ENCODE measurements at regions not wholly inside any gene's neighbourhood (a gene's known extent, or its start where the extent isn't known, plus 50 kb on each side); places are given as distances from the start of the nearest gene placed in this dataset.

- no peak for DNase-seq
Measured at GRCh38 chr6:166841216-166841615, 115.1 kb downstream of the RNASET2 start.

- DNase-seq: no peak
Measured at GRCh38 chr6:166839569-166839968, 116.8 kb downstream of the RNASET2 start.

GRCh38 chr6:166838987-166839386 lies 117.4 kb downstream of the RNASET2 start:
- DNase-seq: no peak

GRCh38 chr6:166836785-166837718 lies 119.3 kb downstream of the RNASET2 start:
- DNase-seq: no peak

- DNase-seq: no peak
Measured at GRCh38 chr6:166834049-166834448, 122.3 kb downstream of the RNASET2 start.

GRCh38 chr6:166830891-166831363 lies 125.4 kb downstream of the RNASET2 start:
- no peak for DNase-seq

GRCh38 chr6:166830185-166830890 lies 126.0 kb downstream of the RNASET2 start:
- DNase-seq: no peak

- DNase-seq: no peak
Measured at GRCh38 chr6:166826264-166826663, 130.1 kb downstream of the RNASET2 start.

GRCh38 chr6:166825553-166826145 lies 130.7 kb downstream of the RNASET2 start:
- DNase-seq: no peak

- DNase-seq: no peak
Measured at GRCh38 chr6:166824880-166825250, 131.5 kb downstream of the RNASET2 start.

- DNase-seq: no peak
Measured at GRCh38 chr6:166824146-166824879, 132.0 kb downstream of the RNASET2 start.

- no peak for DNase-seq
Measured at GRCh38 chr6:166822609-166823008, 133.7 kb downstream of the RNASET2 start.

GRCh38 chr6:166820483-166820882 lies 135.9 kb downstream of the RNASET2 start:
- DNase-seq: no peak

GRCh38 chr6:166820070-166820469 lies 136.3 kb downstream of the RNASET2 start:
- no peak for DNase-seq

GRCh38 chr6:166815629-166816028 lies 140.7 kb downstream of the RNASET2 start:
- no peak for DNase-seq

GRCh38 chr6:166814390-166814789 lies 142.0 kb downstream of the RNASET2 start:
- no peak for DNase-seq

GRCh38 chr6:166813461-166813860 lies 142.9 kb downstream of the RNASET2 start:
- DNase-seq: no peak

GRCh38 chr6:166810864-166811263 lies 145.5 kb downstream of the RNASET2 start:
- no peak for DNase-seq

GRCh38 chr6:166809721-166810120 lies 146.6 kb downstream of the RNASET2 start:
- DNase-seq: no peak

GRCh38 chr6:166806962-166807757 lies 149.2 kb downstream of the RNASET2 start:
- no peak for DNase-seq

- DNase-seq: no peak
Measured at GRCh38 chr6:166806217-166806838, 150.0 kb downstream of the RNASET2 start.

Data from effector CD4-positive, alpha-beta T cell (primary cell).